Urothelium cell line (cell line): ENCODE measurements at regions not wholly inside any gene's neighbourhood (a gene's known extent, or its start where the extent isn't known, plus 50 kb on each side); places are given as distances from the start of the nearest gene placed in this dataset.

Source experiments
- DNase-seq: peaks from one replicate; pipeline ENCODE4 v3.0.0; 2011; ENCODE audit warnings: low spot score, mixed read lengths
- FAIRE-seq: peaks from 2 replicates; lab custom pipeline; 2011; peaks lifted over from hg19 to GRCh38; lab: Jason Lieb, UNC

GRCh38 chr1:36650200-36651065, 167.7 kb upstream of the CSF3R start:
- no peak for FAIRE-seq
- peak; percentile 56 for DNase-seq

GRCh38 chr1:36645867-36646266, 163.2 kb upstream of the CSF3R start:
- DNase-seq (no peak), FAIRE-seq (no peak)

GRCh38 chr1:36644556-36644955, 161.8 kb upstream of the CSF3R start:
- FAIRE-seq = no peak
- DNase-seq = no peak

GRCh38 chr1:36643371-36644270, 160.9 kb upstream of the CSF3R start:
- DNase-seq = no peak
- no peak for FAIRE-seq

GRCh38 chr1:36642802-36643201, 160.1 kb upstream of the CSF3R start:
- no peak for DNase-seq
- FAIRE-seq = no peak

GRCh38 chr1:36641776-36642175, 159.1 kb upstream of the CSF3R start:
- DNase-seq (no peak), FAIRE-seq (no peak)

- FAIRE-seq = no peak
- DNase-seq = no peak
Measured at GRCh38 chr1:36639461-36639860, 156.7 kb upstream of the CSF3R start.

GRCh38 chr1:36638268-36638667, 155.6 kb upstream of the CSF3R start:
- FAIRE-seq (no peak), DNase-seq (no peak)

GRCh38 chr1:36636206-36636605, 153.5 kb upstream of the CSF3R start:
- DNase-seq = no peak
- FAIRE-seq = no peak

GRCh38 chr1:36635284-36635683, 152.6 kb upstream of the CSF3R start:
- FAIRE-seq (no peak), DNase-seq (no peak)

- DNase-seq (no peak), FAIRE-seq (no peak)
Measured at GRCh38 chr1:36628804-36629203, 146.1 kb upstream of the CSF3R start.

GRCh38 chr1:36626435-36626834, 143.7 kb upstream of the CSF3R start:
- DNase-seq = no peak
- no peak for FAIRE-seq

GRCh38 chr1:36625935-36626310, 143.2 kb upstream of the CSF3R start:
- DNase-seq (no peak), FAIRE-seq (no peak)

- FAIRE-seq = no peak
- no peak for DNase-seq
Measured at GRCh38 chr1:36625253-36625934, 142.7 kb upstream of the CSF3R start.

- no peak for DNase-seq
- FAIRE-seq = no peak
Measured at GRCh38 chr1:36624466-36624865, 141.8 kb upstream of the CSF3R start.

- DNase-seq (no peak), FAIRE-seq (no peak)
Measured at GRCh38 chr1:36622741-36623648, 140.3 kb upstream of the CSF3R start.

GRCh38 chr1:36621531-36621930, 138.8 kb upstream of the CSF3R start:
- FAIRE-seq (no peak), DNase-seq (no peak)

- no peak for DNase-seq
- no peak for FAIRE-seq
Measured at GRCh38 chr1:36620142-36620541, 137.4 kb upstream of the CSF3R start.

GRCh38 chr1:36614991-36615390, 132.3 kb upstream of the CSF3R start:
- DNase-seq (no peak), FAIRE-seq (no peak)

GRCh38 chr1:36614571-36614970, 131.9 kb upstream of the CSF3R start:
- DNase-seq (no peak), FAIRE-seq (no peak)
